NB4 (cell line): ENCODE measurements at regions not wholly inside any gene's neighbourhood (a gene's known extent, or its start where the extent isn't known, plus 50 kb on each side); places are given as distances from the start of the nearest gene placed in this dataset.

Source experiments
- CTCF ChIP-seq: IDR thresholded peaks from one replicate; pipeline ENCODE4 v1.5.1; 2012; ENCODE audit warnings: low read depth, low read length
- MAX ChIP-seq: IDR thresholded peaks from 2 replicates; pipeline ENCODE4 v1.6.1; 2011; ENCODE audit warnings: low read depth, low read length

GRCh38 chr13:44679597-44679996 lies 103.5 kb upstream of the TSC22D1 start:
- TF ChIP-seq MAX (no peak), CTCF (no peak)
